GM19035 (cell line): ENCODE measurements at regions not wholly inside any gene's neighbourhood (a gene's known extent, or its start where the extent isn't known, plus 50 kb on each side); places are given as distances from the start of the nearest gene placed in this dataset.

Experiments used
- ATAC-seq: cut with Tn5 transposase; IDR thresholded peaks from one replicate; pipeline ENCODE4 v1.9.1; 2021; ENCODE audit not compliant: unreplicated experiment

GRCh38 chr12:25745281-25745680 is 192.2 kb upstream of the LMNTD1 start:
- no peak for ATAC-seq

GRCh38 chr12:25746131-25746530 is 193.0 kb upstream of the LMNTD1 start:
- ATAC-seq, result no peak

- no peak for ATAC-seq
Measured at GRCh38 chr12:25752710-25753309, 199.7 kb upstream of the LMNTD1 start.

- no peak for ATAC-seq
Measured at GRCh38 chr12:25755136-25755970, 202.3 kb upstream of the LMNTD1 start.

- ATAC-seq, result no peak
Measured at GRCh38 chr12:25755971-25756260, 202.6 kb upstream of the RASSF8 start.

- ATAC-seq, result no peak
Measured at GRCh38 chr12:25757037-25757665, 201.3 kb upstream of the RASSF8 start.

- no peak for ATAC-seq
Measured at GRCh38 chr12:25759752-25760151, 198.7 kb upstream of the RASSF8 start.

GRCh38 chr12:25761356-25761755 is 197.1 kb upstream of the RASSF8 start:
- ATAC-seq, result no peak

GRCh38 chr12:25764409-25764808 is 194.1 kb upstream of the RASSF8 start:
- ATAC-seq, result no peak

GRCh38 chr12:25764892-25765291 is 193.6 kb upstream of the RASSF8 start:
- no peak for ATAC-seq

- no peak for ATAC-seq
Measured at GRCh38 chr12:25767606-25768005, 190.9 kb upstream of the RASSF8 start.

- no peak for ATAC-seq
Measured at GRCh38 chr12:25768151-25768550, 190.3 kb upstream of the RASSF8 start.

- ATAC-seq, result no peak
Measured at GRCh38 chr12:25769082-25769945, 189.2 kb upstream of the RASSF8 start.

GRCh38 chr12:25771041-25771440 is 187.4 kb upstream of the RASSF8 start:
- ATAC-seq, result no peak

- no peak for ATAC-seq
Measured at GRCh38 chr12:25771476-25771875, 187.0 kb upstream of the RASSF8 start.

- ATAC-seq, result no peak
Measured at GRCh38 chr12:25775968-25776367, 182.5 kb upstream of the RASSF8 start.

- no peak for ATAC-seq
Measured at GRCh38 chr12:25780771-25781170, 177.7 kb upstream of the RASSF8 start.

GRCh38 chr12:25781232-25781631 is 177.2 kb upstream of the RASSF8 start:
- ATAC-seq, result no peak

GRCh38 chr12:25783566-25783965 is 174.9 kb upstream of the RASSF8 start:
- no peak for ATAC-seq

GRCh38 chr12:25784669-25785068 is 173.8 kb upstream of the RASSF8 start:
- ATAC-seq, result no peak

GRCh38 chr12:25785134-25785533 is 173.3 kb upstream of the RASSF8 start:
- ATAC-seq, result no peak
